ENCODE measurements at regions not wholly inside any gene's neighbourhood (a gene's known extent, or its start where the extent isn't known, plus 50 kb on each side); places are given as distances from the start of the nearest gene placed in this dataset.
A peak's percentile ranks its signal among the peaks of the same experiment; 100 is the strongest.
"Not testable (repeated sequence)": the region's sequence is repeated elsewhere in the genome, so short reads cannot be mapped to it uniquely, and the experiment has no call there.

DNA sequence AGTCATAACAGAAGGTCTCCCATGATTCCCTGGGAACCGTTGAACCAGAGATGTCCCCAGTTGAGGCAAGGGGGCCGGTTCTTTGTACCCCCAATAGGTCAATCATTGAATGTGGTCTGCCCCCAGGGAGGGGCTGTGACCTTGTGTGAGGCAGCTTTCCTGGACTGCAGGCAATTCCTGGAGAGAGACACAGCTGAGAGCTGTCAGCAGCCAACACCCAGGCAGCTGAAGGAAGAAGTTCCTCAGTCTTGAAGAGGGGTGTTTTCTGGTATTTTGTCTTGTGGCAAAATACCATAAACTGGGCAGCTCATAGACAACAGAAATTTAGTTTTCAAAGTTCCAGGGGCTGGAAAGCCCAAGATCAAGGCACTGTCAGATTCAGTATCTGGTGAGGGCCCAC is 185.7 kb upstream of the ATP6AP2 start:
- TF ChIP-seq, protein P1, sequence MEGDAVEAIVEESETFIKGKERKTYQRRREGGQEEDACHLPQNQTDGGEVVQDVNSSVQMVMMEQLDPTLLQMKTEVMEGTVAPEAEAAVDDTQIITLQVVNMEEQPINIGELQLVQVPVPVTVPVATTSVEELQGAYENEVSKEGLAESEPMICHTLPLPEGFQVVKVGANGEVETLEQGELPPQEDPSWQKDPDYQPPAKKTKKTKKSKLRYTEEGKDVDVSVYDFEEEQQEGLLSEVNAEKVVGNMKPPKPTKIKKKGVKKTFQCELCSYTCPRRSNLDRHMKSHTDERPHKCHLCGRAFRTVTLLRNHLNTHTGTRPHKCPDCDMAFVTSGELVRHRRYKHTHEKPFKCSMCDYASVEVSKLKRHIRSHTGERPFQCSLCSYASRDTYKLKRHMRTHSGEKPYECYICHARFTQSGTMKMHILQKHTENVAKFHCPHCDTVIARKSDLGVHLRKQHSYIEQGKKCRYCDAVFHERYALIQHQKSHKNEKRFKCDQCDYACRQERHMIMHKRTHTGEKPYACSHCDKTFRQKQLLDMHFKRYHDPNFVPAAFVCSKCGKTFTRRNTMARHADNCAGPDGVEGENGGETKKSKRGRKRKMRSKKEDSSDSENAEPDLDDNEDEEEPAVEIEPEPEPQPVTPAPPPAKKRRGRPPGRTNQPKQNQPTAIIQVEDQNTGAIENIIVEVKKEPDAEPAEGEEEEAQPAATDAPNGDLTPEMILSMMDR (conservative IDR thresholded peaks at IDR 0.05; ENCODE audit: low read depth, low read length), result no peak
- no peak overlapping the region for H3K4me3 ChIP-seq (ENCODE audit: low read depth, low read length)
- no peak for DNase-seq (ENCODE audit: low read depth)

DNA sequence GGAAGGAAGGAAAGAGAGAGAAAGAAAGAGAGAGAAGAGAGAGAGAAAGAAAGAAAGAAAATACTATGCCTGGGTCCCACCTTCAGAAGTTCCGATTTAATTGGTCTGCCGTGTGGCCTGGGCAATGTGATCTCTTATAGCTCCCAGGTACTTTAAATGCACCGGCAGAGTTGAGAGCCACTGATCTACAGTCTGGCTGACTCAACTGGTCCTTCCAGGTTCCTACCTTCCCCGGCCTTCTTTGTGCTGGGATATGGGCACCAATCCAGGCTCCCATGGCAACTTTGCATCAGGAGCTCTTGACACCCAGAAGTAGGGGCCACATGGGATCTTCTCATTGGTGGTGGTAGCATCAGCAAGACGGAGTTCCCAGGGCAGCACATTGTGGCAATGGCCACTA is 186.5 kb upstream of the ATP6AP2 start:
- TF ChIP-seq, protein P1 (conservative IDR thresholded peaks at IDR 0.05; ENCODE audit: low read depth, low read length), result no peak
- no peak for DNase-seq (ENCODE audit: low read depth)

DNA sequence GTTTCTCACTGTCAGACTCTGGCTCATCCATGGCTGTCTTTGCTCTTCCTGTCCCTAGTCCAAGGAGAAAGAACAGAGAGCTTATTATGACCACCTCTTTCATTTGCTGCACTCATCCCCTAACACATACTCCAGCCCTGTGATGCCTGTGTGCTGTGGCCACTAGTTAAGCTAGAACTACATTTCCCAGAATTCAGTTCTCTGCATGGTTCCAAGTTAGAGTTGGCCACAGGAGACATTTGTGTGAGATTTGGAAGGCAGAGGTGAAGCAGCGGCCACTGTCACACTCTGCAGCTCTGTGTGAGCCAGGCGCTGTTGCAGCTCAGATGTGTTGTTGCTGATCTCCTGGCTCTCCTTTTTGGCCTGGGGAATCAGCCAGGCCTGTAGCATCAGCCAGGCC is 188.2 kb upstream of the ATP6AP2 start:
- no peak for DNase-seq (ENCODE audit: low read depth)
- TF ChIP-seq, protein P1 (conservative IDR thresholded peaks at IDR 0.05; ENCODE audit: low read depth, low read length), result no peak
- H3K4me3 ChIP-seq (ENCODE audit: low read depth, low read length), result no peak overlapping the region

More for the DNA sequence above, 186.5 kb upstream of the ATP6AP2 start:
- no peak overlapping the region for H3K4me3 ChIP-seq (ENCODE audit: low read depth, low read length)

DNA sequence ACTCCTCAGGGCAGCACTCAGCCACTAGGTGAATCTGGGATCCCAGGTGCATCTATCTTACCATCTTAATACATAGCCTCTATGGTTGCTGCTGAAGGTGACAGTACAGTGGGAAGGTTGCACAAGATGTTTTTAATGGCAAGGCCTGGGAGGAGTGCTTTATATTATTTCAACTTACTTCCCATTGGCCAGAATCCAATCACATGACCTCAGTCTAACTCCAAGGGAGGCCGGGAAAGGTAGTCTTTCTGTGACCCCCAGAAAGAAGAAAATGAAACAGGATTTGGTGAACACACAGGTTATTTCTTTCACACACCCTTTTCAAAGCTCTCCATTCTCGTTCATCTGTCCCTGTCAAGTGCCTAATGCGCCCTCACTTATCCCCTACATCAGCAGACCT is 189.1 kb upstream of the ATP6AP2 start:
- peak; percentile 23 for DNase-seq (ENCODE audit: low read depth)
- H3K4me3 ChIP-seq (ENCODE audit: low read depth, low read length), result no peak overlapping the region
- TF ChIP-seq, protein P1 (conservative IDR thresholded peaks at IDR 0.05; ENCODE audit: low read depth, low read length), result no peak

DNA sequence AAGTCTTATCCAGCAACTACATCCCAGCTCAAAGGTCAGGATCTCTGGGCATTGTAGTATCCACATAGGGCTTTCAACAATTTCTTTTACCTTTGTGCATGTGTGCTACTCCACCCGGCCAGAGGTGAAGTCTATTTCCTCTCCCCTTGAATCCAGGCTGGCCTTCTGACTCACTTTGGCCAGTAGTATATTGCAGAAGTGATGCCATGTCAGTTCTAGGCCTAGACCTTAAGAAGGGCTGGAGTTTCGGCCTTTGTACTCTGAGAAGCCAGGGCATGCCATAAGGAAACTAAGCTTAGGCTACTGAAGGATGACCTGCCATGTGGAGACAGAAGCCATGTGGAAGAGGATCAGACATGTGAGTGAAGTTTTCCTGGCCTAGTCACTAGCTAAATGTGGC is 191.2 kb upstream of the ATP6AP2 start:
- TF ChIP-seq, protein P1 (conservative IDR thresholded peaks at IDR 0.05; ENCODE audit: low read depth, low read length), result no peak

DNA sequence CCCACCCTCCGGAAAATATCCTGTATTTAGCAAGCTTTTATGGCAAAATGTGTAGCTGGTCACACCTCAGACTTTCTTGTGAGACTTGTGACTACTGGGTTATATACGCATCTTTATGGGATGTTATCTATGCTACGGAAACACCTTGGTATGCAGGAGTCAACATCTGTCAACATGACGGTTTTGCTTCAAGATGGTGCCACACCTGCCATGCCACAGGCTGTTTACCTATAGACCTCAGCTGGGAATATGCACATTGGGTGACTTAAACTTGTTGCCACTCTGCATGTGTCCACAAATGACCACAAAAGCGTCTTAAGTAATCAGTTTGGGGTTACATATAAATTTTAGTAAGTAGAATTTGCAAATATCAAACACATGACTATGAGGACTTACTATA is 192.3 kb upstream of the ATP6AP2 start:
- TF ChIP-seq, protein P1 (conservative IDR thresholded peaks at IDR 0.05; ENCODE audit: low read depth, low read length), result no peak
- no peak overlapping the region for H3K4me3 ChIP-seq (ENCODE audit: low read depth, low read length)
- no peak for DNase-seq (ENCODE audit: low read depth)

More for the DNA sequence above, 191.2 kb upstream of the ATP6AP2 start:
- no peak for DNase-seq (ENCODE audit: low read depth)
- no peak overlapping the region for H3K4me3 ChIP-seq (ENCODE audit: low read depth, low read length)

DNA sequence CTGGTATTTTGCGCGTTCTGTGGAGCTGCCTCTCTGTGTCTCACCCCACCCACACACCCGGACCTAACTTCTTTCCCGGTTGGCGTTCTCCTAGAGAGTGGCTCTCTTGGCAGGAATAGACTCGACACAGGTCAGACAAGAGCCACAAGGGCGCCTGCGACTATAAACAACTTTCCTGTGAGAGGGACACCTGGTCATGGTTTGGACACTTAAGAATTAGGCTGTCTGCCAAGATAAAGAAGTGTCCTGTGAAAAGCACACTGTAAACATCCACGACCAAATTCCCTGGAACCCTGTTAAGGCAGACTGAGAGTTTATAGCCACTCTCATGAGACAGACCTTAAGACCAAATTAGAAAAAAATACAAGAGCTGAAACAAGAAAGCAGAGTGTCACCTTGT is 192.9 kb upstream of the ATP6AP2 start:
- not testable (repeated sequence) for DNase-seq (ENCODE audit: low read depth); H3K4me3 ChIP-seq (ENCODE audit: low read depth, low read length)

DNA sequence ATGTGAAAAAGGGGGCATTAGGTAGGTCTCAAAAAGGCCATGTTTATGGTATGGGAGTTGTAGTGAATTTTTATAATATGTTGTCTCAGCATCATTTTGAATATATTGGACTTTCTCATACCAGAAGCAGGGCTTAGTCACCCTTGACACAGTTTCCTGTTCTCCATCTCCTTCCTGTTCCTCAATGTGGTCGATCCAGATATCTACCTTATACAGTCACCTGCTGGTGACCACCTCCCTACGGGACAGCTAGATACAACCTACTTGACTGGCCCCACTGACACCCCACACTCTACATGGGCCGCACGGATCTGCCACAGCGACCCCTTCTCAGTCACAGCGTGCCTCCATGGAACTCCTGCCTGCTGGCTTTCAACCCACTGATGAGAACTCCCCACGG is 193.5 kb upstream of the ATP6AP2 start:
- not testable (repeated sequence) for H3K4me3 ChIP-seq (ENCODE audit: low read depth, low read length); DNase-seq (ENCODE audit: low read depth)
